Caco-2 (cell line): ENCODE measurements at regions not wholly inside any gene's neighbourhood (a gene's known extent, or its start where the extent isn't known, plus 50 kb on each side); places are given as distances from the start of the nearest gene placed in this dataset.

Experiments used
- BruUV-seq: library from RNA; stranded (reverse); fragments of 400-500 nt; replicated peaks from 2 replicates; lab custom pipeline; 2021; lab: Mats Ljungman, UMichigan
- CTCF ChIA-PET: fragments of 300-600 bp; sonication (Branson Sonifier 250); formaldehyde crosslinking; loops from one replicate; lab custom pipeline; 2022; ENCODE audit warnings: antibody characterized with exemption; lab: Charles Lee
- POLR2A ChIA-PET: fragments of 300-600 bp; sonication (Branson Sonifier 250); formaldehyde crosslinking; loops from one replicate; lab custom pipeline; 2022; ENCODE audit warnings: antibody characterized with exemption; lab: Charles Lee
- DNase-seq, 2 experiments: peaks; one replicate each; pipeline versions ENCODE4 v3.0.0 to v3.0.0-alpha.2; 2020 to 2022
- H3K27me3 ChIP-seq: replicated peaks from 2 replicates; pipeline ENCODE4 v1.6.0; 2011; ENCODE audit warnings: low read length; ENCODE audit not compliant: control insufficient read depth, insufficient read depth
- H3K36me3 ChIP-seq: 2 replicates; pipeline ENCODE4 v1.5.1; 2011; ENCODE audit warnings: low read length; ENCODE audit not compliant: control insufficient read depth, insufficient read depth
- H3K4me1 ChIP-seq: fragments of 250-450 bp; sonication (Bioruptor Pico); 2 replicates; pipeline ENCODE4 v1.5.1; 2020; ENCODE audit warnings: mild to moderate bottlenecking
- H3K4me3 ChIP-seq: 2 replicates; pipeline ENCODE4 v1.5.1; 2011; ENCODE audit warnings: low read depth, mild to moderate bottlenecking, control low read depth, low read length
- H3K9me3 ChIP-seq: fragments of 250-450 bp; sonication (Bioruptor Pico); 2 replicates; pipeline ENCODE4 v1.5.1; 2020; ENCODE audit warnings: mild to moderate bottlenecking, moderate library complexity
- H3K27ac Mint-ChIP-seq: one replicate; pipeline ENCODE4 v1.8.0; 2022; ENCODE audit warnings: mixed read lengths; ENCODE audit not compliant: unreplicated experiment
- H3K27me3 Mint-ChIP-seq: one replicate; pipeline ENCODE4 v1.8.0; 2022; ENCODE audit warnings: mixed read lengths; ENCODE audit not compliant: insufficient read depth, unreplicated experiment
- H3K36me3 Mint-ChIP-seq: one replicate; pipeline ENCODE4 v1.8.0; 2022; ENCODE audit warnings: mild to moderate bottlenecking, mixed read lengths; ENCODE audit not compliant: insufficient read depth, unreplicated experiment
- H3K4me1 Mint-ChIP-seq: one replicate; pipeline ENCODE4 v1.8.0; 2022; ENCODE audit warnings: low read depth, mixed read lengths; ENCODE audit not compliant: unreplicated experiment
- H3K4me3 Mint-ChIP-seq: one replicate; pipeline ENCODE4 v1.8.0; 2022; ENCODE audit warnings: mild to moderate bottlenecking, moderate library complexity, mixed read lengths; ENCODE audit not compliant: unreplicated experiment
- H3K9me3 Mint-ChIP-seq: one replicate; pipeline ENCODE4 v1.8.0; 2022; ENCODE audit warnings: mixed read lengths; ENCODE audit not compliant: unreplicated experiment
- intact Hi-C: fragments of 100-400 bp; cut with micrococcal nuclease; formaldehyde crosslinking; loops from one replicate; pipeline ENCODE4 v1.10.0; 2022; ENCODE audit not compliant: unreplicated experiment
- TF ChIP-seq, protein P1 (sequence below), 2 experiments: fragments of 200-600 bp in 1 of 2; IDR thresholded peaks; 1 replicate in 1 of 2; 2 replicates in 1 of 2; pipeline versions ENCODE4 v1.5.1 to v1.8.0; 2011 to 2022; ENCODE audit warnings: antibody characterized with exemption in 1 of 2, control low read depth in 1 of 2, inconsistent platforms in 1 of 2, low read depth in 1 of 2, low read length in 1 of 2, mild to moderate bottlenecking in 1 of 2, moderate library complexity in 1 of 2; ENCODE audit not compliant: insufficient read depth in 1 of 2, severe bottlenecking in 1 of 2, unreplicated experiment in 1 of 2

DNA sequence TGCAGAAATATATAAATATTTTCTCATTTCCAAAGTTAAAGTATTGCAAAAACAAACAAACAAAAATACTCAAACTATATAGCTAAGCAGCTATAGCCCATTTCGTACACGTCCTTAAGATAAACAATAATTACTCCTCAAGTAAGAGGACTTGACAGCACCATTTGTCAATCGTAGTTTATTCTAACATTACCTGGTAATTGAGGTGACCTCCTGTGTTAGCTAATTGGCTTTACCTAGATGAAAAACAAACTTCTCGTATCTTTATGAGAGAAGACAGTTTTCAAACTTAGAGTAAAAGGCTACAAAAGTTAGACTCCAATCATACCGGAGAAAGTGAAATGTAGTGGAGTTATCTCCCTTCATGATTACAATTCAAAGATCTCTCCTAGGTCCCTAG is 1876.1 kb upstream of the PCDH20 start:
- no peaks in the 10 kb centered on the region for H3K4me1 Mint-ChIP-seq
- TF ChIP-seq, protein P1, sequence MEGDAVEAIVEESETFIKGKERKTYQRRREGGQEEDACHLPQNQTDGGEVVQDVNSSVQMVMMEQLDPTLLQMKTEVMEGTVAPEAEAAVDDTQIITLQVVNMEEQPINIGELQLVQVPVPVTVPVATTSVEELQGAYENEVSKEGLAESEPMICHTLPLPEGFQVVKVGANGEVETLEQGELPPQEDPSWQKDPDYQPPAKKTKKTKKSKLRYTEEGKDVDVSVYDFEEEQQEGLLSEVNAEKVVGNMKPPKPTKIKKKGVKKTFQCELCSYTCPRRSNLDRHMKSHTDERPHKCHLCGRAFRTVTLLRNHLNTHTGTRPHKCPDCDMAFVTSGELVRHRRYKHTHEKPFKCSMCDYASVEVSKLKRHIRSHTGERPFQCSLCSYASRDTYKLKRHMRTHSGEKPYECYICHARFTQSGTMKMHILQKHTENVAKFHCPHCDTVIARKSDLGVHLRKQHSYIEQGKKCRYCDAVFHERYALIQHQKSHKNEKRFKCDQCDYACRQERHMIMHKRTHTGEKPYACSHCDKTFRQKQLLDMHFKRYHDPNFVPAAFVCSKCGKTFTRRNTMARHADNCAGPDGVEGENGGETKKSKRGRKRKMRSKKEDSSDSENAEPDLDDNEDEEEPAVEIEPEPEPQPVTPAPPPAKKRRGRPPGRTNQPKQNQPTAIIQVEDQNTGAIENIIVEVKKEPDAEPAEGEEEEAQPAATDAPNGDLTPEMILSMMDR (IDR thresholded peaks at IDR 0.05; ENCODE audit: insufficient read depth in 1 of 2, low read depth in 1 of 2, low read length in 1 of 2, severe bottlenecking in 1 of 2, unreplicated experiment in 1 of 2): no peak

DNA sequence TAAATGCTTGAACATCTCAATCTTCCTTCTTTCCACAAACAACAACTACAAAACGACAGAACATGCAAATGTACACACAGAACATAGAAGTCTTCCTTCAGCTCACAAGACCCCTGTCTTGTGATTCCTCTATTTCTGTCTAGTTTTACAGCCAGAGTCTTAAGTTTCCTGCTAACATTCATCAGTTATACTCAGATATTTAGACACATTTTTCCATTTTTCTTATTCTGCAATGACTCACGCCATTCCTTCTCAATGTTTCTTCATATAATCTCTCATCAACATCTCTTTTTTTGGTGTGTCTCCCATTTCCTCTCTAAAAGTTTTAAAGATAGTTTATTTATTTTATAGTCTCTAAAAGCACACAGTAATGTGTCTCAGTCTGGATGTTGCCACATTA is 1872.9 kb upstream of the PCDH20 start:
- no peaks in the 10 kb centered on the region for H3K9me3 Mint-ChIP-seq
- no peak overlapping the region for H3K4me3 ChIP-seq
- TF ChIP-seq, protein P1 (IDR thresholded peaks at IDR 0.05; ENCODE audit: insufficient read depth in 1 of 2, low read depth in 1 of 2, low read length in 1 of 2, severe bottlenecking in 1 of 2, unreplicated experiment in 1 of 2): no peak
- no peaks in the 10 kb centered on the region for H3K4me1 Mint-ChIP-seq
- H3K36me3 Mint-ChIP-seq: no peaks in the 10 kb centered on the region
- no TSS peak for BruUV-seq
- ChIA-PET CTCF (no interaction called here), POLR2A (no interaction called here)
- no peaks in the 10 kb centered on the region for H3K27me3 ChIP-seq
- DNase-seq: no peak
- H3K27me3 Mint-ChIP-seq: no peaks in the 10 kb centered on the region
- no peak overlapping the region for H3K27ac Mint-ChIP-seq
- H3K9me3 ChIP-seq: no peaks in the 10 kb centered on the region
- no peak overlapping the region for H3K4me3 Mint-ChIP-seq
- intact Hi-C loops: no loop called here
- no peaks in the 10 kb centered on the region for H3K4me1 ChIP-seq
- no peaks in the 10 kb centered on the region for H3K36me3 ChIP-seq

More for the DNA sequence above, 1876.1 kb upstream of the PCDH20 start:
- Histone ChIP-seq H3K9me3 (no peaks in the 10 kb centered on the region), H3K4me1 (no peaks in the 10 kb centered on the region), H3K27me3 (no peaks in the 10 kb centered on the region), H3K36me3 (no peaks in the 10 kb centered on the region), H3K4me3 (no peak overlapping the region)
- no TSS peak for BruUV-seq
- Mint-ChIP-seq H3K36me3 (no peaks in the 10 kb centered on the region), H3K27ac (no peak overlapping the region), H3K4me3 (no peak overlapping the region), H3K27me3 (no peaks in the 10 kb centered on the region), H3K9me3 (no peaks in the 10 kb centered on the region)
- DNase-seq: no peak
- intact Hi-C loops: no loop called here
- POLR2A ChIA-PET: no interaction called here
- CTCF ChIA-PET: no interaction called here

DNA sequence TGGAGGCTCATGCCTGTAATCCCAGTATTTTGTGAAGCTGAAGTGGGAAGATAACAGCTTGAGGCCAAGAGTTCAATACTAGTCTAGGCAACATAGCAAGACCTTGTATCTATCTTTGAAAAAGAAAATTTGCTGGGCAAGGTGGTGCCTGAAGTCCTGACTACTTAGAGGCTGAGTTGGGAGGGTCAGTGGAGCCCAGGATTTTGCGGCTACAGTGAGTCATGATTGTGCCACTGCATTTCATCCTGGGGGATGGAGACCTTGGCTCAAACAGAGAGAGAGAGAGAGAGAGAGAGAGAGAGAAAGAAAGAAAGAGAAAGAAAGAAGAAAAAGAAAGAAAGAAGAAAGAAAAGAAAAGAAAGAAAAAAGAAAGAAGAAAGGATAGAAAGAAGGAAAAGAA is 1872.3 kb upstream of the PCDH20 start:
- Histone ChIP-seq H3K27me3 (no peaks in the 10 kb centered on the region), H3K9me3 (no peaks in the 10 kb centered on the region), H3K36me3 (no peaks in the 10 kb centered on the region), H3K4me3 (no peak overlapping the region), H3K4me1 (no peaks in the 10 kb centered on the region)
- no peak overlapping the region for H3K27ac Mint-ChIP-seq
- no peaks in the 10 kb centered on the region for H3K36me3 Mint-ChIP-seq
- H3K4me3 Mint-ChIP-seq: no peak overlapping the region
- ChIA-PET CTCF (no interaction called here), POLR2A (no interaction called here)
- TF ChIP-seq, protein P1 (IDR thresholded peaks at IDR 0.05; ENCODE audit: insufficient read depth in 1 of 2, low read depth in 1 of 2, low read length in 1 of 2, severe bottlenecking in 1 of 2, unreplicated experiment in 1 of 2): no peak
- DNase-seq: no peak
- no peaks in the 10 kb centered on the region for H3K9me3 Mint-ChIP-seq
- H3K27me3 Mint-ChIP-seq: no peaks in the 10 kb centered on the region
- no peaks in the 10 kb centered on the region for H3K4me1 Mint-ChIP-seq
- BruUV-seq: no TSS peak
- intact Hi-C loops: no loop called here
